ENCODE measurements at regions not wholly inside any gene's neighbourhood (a gene's known extent, or its start where the extent isn't known, plus 50 kb on each side); places are given as distances from the start of the nearest gene placed in this dataset.

DNA sequence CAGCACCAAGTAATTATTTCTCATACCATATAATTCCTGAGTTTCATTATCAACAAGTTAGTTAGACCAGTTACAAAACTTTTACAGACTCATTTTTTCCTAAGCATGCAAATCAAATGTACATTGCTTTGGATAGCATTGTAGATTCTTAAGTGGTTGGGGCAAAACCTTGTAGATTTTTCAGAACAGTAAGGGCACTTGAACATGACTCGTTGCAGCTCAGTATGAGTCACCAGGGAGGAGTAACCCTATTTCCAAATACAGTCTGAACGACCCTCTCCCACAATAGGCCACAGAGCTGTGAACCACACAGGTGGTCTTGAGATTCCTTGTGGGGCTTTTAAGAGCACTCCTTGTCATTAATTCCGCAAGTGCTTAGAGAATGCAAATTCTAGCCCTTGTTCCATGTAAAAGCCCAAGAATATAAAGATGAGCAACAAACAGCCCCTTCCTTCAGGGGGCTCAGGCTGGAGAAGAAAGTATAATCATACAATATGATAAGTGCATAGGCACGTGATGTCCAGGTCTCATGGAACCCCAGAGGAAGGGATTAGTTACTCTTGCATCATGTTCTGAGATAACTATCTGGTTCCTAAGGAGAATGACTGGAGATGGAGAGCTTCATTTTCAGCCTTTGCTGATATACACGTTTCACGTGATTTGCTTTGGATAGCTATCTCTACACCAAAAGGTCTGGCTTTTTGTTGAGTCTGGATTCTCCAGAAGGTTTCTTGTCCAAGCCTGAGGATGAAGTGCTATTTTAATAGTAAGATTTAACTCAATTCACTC lies 295.7 kb downstream of the KCNN2 start:
- no peaks in the 10 kb centered on the region for H3K27me3 ChIP-seq (ENCODE audit: insufficient read depth, low read length)
- H3K27ac ChIP-seq (ENCODE audit: low read depth, low read length) = no peak overlapping the region
- peaks cover 3% of the 10 kb centered on the region for H3K4me1 ChIP-seq (ENCODE audit: insufficient read depth, low read length)
- WGBS = 73% methylated on average over 6 of the region's 6 CpGs
- H3K4me3 ChIP-seq (ENCODE audit: low read length) = no peak overlapping the region
- H3K9ac ChIP-seq (ENCODE audit: low read depth, low read length) = no peak overlapping the region
- no peaks in the 10 kb centered on the region for H3K36me3 ChIP-seq (ENCODE audit: insufficient read depth, low read length)
- H3K9me3 ChIP-seq (ENCODE audit: insufficient read depth, low read depth, low read length) = no peaks in the 10 kb centered on the region

DNA sequence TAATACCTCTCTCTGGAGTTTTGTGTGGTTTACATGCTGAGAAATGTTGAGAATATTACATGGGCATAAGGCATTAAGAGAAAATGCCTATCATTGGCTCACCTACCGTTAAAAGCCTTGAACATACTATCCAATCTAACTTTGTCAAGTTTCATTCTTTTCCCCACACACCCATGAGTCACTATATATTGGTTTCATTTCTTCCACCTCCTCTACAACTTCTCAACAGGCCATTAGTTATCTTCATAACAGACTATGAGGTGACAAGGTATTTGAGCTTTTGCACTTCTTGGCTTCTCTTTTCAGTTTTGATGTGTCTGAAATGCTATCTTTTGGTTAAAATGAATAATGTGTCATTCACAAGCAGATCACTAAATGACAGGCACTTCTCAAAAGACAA lies 288.0 kb downstream of the KCNN2 start:
- WGBS = 100% methylated on average over 1 of the region's 1 CpG
- H3K27ac ChIP-seq (ENCODE audit: low read depth, low read length) = no peak overlapping the region
- no peaks in the 10 kb centered on the region for H3K4me1 ChIP-seq (ENCODE audit: insufficient read depth, low read length)
- H3K9me3 ChIP-seq (ENCODE audit: insufficient read depth, low read depth, low read length) = no peaks in the 10 kb centered on the region
- H3K4me3 ChIP-seq (ENCODE audit: low read length) = no peak overlapping the region
- H3K27me3 ChIP-seq (ENCODE audit: insufficient read depth, low read length) = no peaks in the 10 kb centered on the region
- no peak overlapping the region for H3K9ac ChIP-seq (ENCODE audit: low read depth, low read length)
- H3K36me3 ChIP-seq (ENCODE audit: insufficient read depth, low read length) = no peaks in the 10 kb centered on the region

DNA sequence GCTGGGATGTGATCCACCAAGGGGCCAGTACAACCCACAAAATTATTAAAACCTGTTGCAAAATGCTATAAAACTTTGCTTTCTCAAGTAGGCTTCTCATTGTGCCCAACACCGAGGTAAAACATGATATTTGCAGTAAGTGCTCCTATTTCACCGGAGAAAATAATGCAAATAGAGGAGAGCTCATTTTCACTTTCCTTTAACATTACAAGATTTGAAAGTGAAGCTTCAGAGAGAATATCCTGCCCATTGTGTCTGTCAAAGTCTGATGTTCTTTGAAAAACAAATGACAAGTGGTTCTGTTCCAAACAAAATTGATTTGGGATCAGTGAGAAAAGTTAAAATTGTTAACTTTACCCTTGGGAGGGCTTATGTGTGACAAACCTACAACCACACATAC lies 287.1 kb downstream of the KCNN2 start:
- H3K9me3 ChIP-seq (ENCODE audit: insufficient read depth, low read depth, low read length) = no peaks in the 10 kb centered on the region
- WGBS = 78% methylated on average over 2 of the region's 2 CpGs
- H3K27ac ChIP-seq (ENCODE audit: low read depth, low read length) = no peak overlapping the region
- H3K27me3 ChIP-seq (ENCODE audit: insufficient read depth, low read length) = no peaks in the 10 kb centered on the region
- no peak overlapping the region for H3K9ac ChIP-seq (ENCODE audit: low read depth, low read length)
- no peaks in the 10 kb centered on the region for H3K36me3 ChIP-seq (ENCODE audit: insufficient read depth, low read length)
- no peak overlapping the region for H3K4me3 ChIP-seq (ENCODE audit: low read length)
- no peaks in the 10 kb centered on the region for H3K4me1 ChIP-seq (ENCODE audit: insufficient read depth, low read length)

DNA sequence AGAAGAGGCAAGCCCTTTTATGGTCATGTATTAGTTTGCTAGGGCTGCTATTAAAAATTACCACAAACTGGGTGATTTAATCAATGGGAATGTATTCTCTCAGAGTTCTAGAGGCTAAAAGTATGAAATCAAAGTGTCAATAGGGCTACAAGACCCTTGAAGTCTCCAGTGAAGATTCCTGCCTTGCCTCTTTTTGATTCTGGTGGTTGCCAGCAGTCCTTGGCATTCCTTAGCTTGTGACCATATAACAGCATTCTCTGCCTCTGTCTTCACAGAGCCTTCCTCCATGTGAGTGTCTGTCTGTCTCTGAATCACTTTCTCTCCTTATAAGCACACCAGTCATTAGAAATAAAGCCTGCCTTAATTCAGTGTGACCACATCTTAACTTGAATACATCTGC lies 282.7 kb downstream of the KCNN2 start:
- Histone ChIP-seq H3K4me3 (ENCODE audit: low read length) (no peak overlapping the region), H3K4me1 (ENCODE audit: insufficient read depth, low read length) (no peaks in the 10 kb centered on the region), H3K9ac (ENCODE audit: low read depth, low read length) (no peak overlapping the region), H3K27me3 (ENCODE audit: insufficient read depth, low read length) (no peaks in the 10 kb centered on the region), H3K9me3 (ENCODE audit: insufficient read depth, low read depth, low read length) (peaks cover 10% of the 10 kb centered on the region; the same call in 1 of the 2 replicates), H3K36me3 (ENCODE audit: insufficient read depth, low read length) (no peaks in the 10 kb centered on the region), H3K27ac (ENCODE audit: low read depth, low read length) (no peak overlapping the region)

- 92% methylated on average over 1 of the region's 3 CpGs for WGBS
Observed at GRCh38 chr5:114636271-114636670, 274.4 kb downstream of the KCNN2 start.

DNA sequence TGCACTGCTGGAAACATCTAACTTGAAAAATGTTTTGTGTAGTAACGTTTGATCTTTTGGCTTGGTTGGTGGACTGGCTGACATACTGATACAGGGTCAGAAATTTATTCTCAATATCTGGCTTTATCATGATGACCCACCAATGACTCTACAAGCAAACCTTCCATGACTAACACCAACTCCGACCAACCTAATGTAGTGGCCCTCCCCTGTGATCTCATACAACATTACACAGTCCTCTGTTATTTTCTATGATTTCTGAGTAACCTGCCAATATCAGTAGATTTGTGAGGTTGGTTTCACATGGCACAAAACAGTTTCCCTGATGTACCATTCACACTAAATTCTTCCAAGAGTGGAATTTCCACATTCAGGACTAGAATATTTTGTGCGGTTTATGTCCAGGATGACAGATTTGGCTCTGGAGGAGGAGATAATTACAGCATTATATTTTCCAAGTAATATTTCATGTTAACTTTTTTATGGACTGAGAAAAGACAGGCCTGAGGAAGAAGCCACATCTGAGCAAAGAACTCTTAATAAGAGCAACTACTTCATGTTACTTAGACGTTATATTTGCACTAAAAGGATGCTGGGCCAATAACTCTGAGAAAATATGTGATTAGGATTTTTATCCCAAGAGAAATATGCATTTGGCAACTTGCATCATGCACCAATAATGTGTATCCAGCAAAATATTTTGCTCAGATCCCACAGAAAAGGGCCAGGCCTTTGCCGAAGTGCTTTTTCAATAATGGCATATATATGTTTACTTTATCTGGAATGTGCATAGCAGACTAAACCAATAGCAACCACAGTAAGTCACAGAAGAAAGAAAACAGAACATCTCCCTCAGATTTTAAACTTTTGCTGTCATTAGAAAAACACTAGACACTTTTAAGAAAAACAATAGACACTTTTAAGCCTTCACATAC lies 273.4 kb downstream of the KCNN2 start:
- Histone ChIP-seq H3K36me3 (ENCODE audit: insufficient read depth, low read length) (no peaks in the 10 kb centered on the region), H3K9ac (ENCODE audit: low read depth, low read length) (no peak overlapping the region), H3K27me3 (ENCODE audit: insufficient read depth, low read length) (no peaks in the 10 kb centered on the region), H3K9me3 (ENCODE audit: insufficient read depth, low read depth, low read length) (no peaks in the 10 kb centered on the region), H3K4me1 (ENCODE audit: insufficient read depth, low read length) (no peaks in the 10 kb centered on the region), H3K27ac (ENCODE audit: low read depth, low read length) (no peak overlapping the region), H3K4me3 (ENCODE audit: low read length) (no peak overlapping the region)
- 95% methylated on average over 4 of the region's 5 CpGs for WGBS

More at GRCh38 chr5:114636271-114636670, 274.4 kb downstream of the KCNN2 start:
- H3K9me3 ChIP-seq (ENCODE audit: insufficient read depth, low read depth, low read length) = no peaks in the 10 kb centered on the region
- no peak overlapping the region for H3K9ac ChIP-seq (ENCODE audit: low read depth, low read length)
- H3K27ac ChIP-seq (ENCODE audit: low read depth, low read length) = no peak overlapping the region
- no peaks in the 10 kb centered on the region for H3K4me1 ChIP-seq (ENCODE audit: insufficient read depth, low read length)
- H3K27me3 ChIP-seq (ENCODE audit: insufficient read depth, low read length) = no peaks in the 10 kb centered on the region
- no peaks in the 10 kb centered on the region for H3K36me3 ChIP-seq (ENCODE audit: insufficient read depth, low read length)
- no peak overlapping the region for H3K4me3 ChIP-seq (ENCODE audit: low read length)

- no peaks in the 10 kb centered on the region for H3K36me3 ChIP-seq (ENCODE audit: insufficient read depth, low read length)
- H3K9me3 ChIP-seq (ENCODE audit: insufficient read depth, low read depth, low read length) = no peaks in the 10 kb centered on the region
- no peaks in the 10 kb centered on the region for H3K4me1 ChIP-seq (ENCODE audit: insufficient read depth, low read length)
- H3K9ac ChIP-seq (ENCODE audit: low read depth, low read length) = no peak overlapping the region
- WGBS = 92% methylated on average over 2 of the region's 2 CpGs
- H3K27ac ChIP-seq (ENCODE audit: low read depth, low read length) = no peak overlapping the region
- H3K27me3 ChIP-seq (ENCODE audit: insufficient read depth, low read length) = no peaks in the 10 kb centered on the region
- H3K4me3 ChIP-seq (ENCODE audit: low read length) = no peak overlapping the region
Observed at GRCh38 chr5:114634517-114634916, 272.6 kb downstream of the KCNN2 start.

GRCh38 chr5:114612406-114612805 lies 250.5 kb downstream of the KCNN2 start:
- Histone ChIP-seq H3K36me3 (ENCODE audit: insufficient read depth, low read length) (no peaks in the 10 kb centered on the region), H3K4me1 (ENCODE audit: insufficient read depth, low read length) (no peaks in the 10 kb centered on the region), H3K9me3 (ENCODE audit: insufficient read depth, low read depth, low read length) (peaks cover 3% of the 10 kb centered on the region; the same call in 1 of the 2 replicates), H3K27me3 (ENCODE audit: insufficient read depth, low read length) (no peaks in the 10 kb centered on the region), H3K4me3 (ENCODE audit: low read length) (no peak overlapping the region), H3K9ac (ENCODE audit: low read depth, low read length) (no peak overlapping the region), H3K27ac (ENCODE audit: low read depth, low read length) (no peak overlapping the region)
- WGBS = 87% methylated on average over 3 of the region's 3 CpGs

DNA sequence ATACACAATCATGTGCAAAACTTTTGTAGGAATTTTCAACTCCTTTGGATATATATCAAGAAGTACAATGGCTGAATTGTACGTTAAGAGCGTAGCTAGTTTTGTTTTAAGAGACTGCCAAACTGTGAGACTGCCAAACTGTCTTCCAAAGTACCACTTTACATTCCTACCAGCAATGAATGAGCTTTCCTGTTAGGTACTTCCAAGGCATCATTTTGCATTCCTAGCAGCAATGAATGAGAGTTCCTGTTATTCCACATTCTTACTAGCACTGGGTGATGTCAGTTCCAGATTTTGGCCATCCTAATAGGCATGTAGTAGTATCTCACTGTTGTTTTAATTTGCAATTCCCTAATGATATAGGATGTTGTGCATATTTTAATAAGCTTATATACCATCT lies 219.3 kb downstream of the KCNN2 start:
- Histone ChIP-seq H3K36me3 (ENCODE audit: insufficient read depth, low read length) (no peaks in the 10 kb centered on the region), H3K9me3 (ENCODE audit: insufficient read depth, low read depth, low read length) (0 out of 2 replicates have a peak, but pooled peaks cover 3% of the 10 kb centered on the region), H3K9ac (ENCODE audit: low read depth, low read length) (no peak overlapping the region), H3K27me3 (ENCODE audit: insufficient read depth, low read length) (no peaks in the 10 kb centered on the region), H3K4me3 (ENCODE audit: low read length) (no peak overlapping the region), H3K4me1 (ENCODE audit: insufficient read depth, low read length) (no peaks in the 10 kb centered on the region), H3K27ac (ENCODE audit: low read depth, low read length) (no peak overlapping the region)
- WGBS = 94% methylated on average over 2 of the region's 2 CpGs

DNA sequence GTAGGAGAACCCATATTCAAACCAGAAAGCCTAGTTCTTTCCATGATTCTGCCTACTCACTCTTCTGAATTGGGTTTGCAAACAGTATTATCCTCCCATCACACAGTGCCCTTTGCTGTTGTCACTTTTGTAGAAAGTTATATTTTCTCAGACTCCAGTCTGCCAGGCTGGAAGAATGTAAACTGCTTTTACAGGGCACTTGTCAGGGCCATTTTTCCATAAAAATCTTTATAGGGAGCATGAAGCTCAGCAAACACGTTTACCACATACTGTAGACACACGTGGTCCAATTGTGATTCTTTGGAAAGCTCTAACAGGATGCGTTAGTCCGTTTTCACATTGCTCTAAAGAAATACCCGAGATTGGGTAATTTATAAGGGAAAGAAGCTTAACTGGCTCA lies 204.0 kb downstream of the KCNN2 start:
- 96% methylated on average over 5 of the region's 5 CpGs for WGBS
- H3K4me3 ChIP-seq (ENCODE audit: low read length) = no peak overlapping the region
- H3K4me1 ChIP-seq (ENCODE audit: insufficient read depth, low read length) = no peaks in the 10 kb centered on the region
- no peak overlapping the region for H3K27ac ChIP-seq (ENCODE audit: low read depth, low read length)
- H3K9ac ChIP-seq (ENCODE audit: low read depth, low read length) = no peak overlapping the region
- 0 out of 2 replicates have a peak, but pooled peaks cover 4% of the 10 kb centered on the region for H3K9me3 ChIP-seq (ENCODE audit: insufficient read depth, low read depth, low read length)
- no peaks in the 10 kb centered on the region for H3K27me3 ChIP-seq (ENCODE audit: insufficient read depth, low read length)
- H3K36me3 ChIP-seq (ENCODE audit: insufficient read depth, low read length) = no peaks in the 10 kb centered on the region

DNA sequence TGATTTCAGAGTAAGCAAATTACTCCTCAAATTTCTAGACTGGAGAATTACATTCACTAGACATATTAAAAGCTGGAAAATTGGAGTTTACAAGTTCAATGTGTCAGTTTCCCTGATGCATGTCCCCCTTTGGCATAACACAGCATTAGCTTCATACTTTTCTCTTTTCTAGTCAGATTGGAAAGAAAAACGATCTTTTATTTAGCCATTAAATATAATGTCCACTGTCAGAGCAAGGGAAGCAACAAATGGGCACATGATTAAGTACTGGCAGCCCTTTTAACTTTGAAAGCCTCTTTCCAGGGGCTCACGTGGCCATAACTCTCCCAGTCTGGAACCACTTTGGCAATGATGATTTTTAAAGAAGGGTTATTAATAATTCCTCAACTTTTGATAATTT lies 203.3 kb downstream of the KCNN2 start:
- WGBS = 78% methylated on average over 2 of the region's 2 CpGs
- H3K36me3 ChIP-seq (ENCODE audit: insufficient read depth, low read length) = no peaks in the 10 kb centered on the region
- H3K27ac ChIP-seq (ENCODE audit: low read depth, low read length) = no peak overlapping the region

More for the DNA sequence above, 203.3 kb downstream of the KCNN2 start:
- H3K9ac ChIP-seq (ENCODE audit: low read depth, low read length) = no peak overlapping the region
- no peaks in the 10 kb centered on the region for H3K27me3 ChIP-seq (ENCODE audit: insufficient read depth, low read length)
- no peak overlapping the region for H3K4me3 ChIP-seq (ENCODE audit: low read length)
- H3K4me1 ChIP-seq (ENCODE audit: insufficient read depth, low read length) = no peaks in the 10 kb centered on the region
- 0 out of 2 replicates have a peak, but pooled peaks cover 4% of the 10 kb centered on the region for H3K9me3 ChIP-seq (ENCODE audit: insufficient read depth, low read depth, low read length)
